Stimulated activated CD8-positive, alpha-beta memory T cell treated with anti-CD3 and anti-CD28 coated beads, Interleukin-15, amount 100 ng/mL, for 4 hours (primary cell): ENCODE measurements at regions not wholly inside any gene's neighbourhood (a gene's known extent, or its start where the extent isn't known, plus 50 kb on each side); places are given as distances from the start of the nearest gene placed in this dataset.

Experiments used
- DNase-seq, 2 donors: peaks; one replicate each; pipeline ENCODE4 v3.0.0-alpha.2; 2020; ENCODE audit warnings: low read depth in 2 of 2

DNA sequence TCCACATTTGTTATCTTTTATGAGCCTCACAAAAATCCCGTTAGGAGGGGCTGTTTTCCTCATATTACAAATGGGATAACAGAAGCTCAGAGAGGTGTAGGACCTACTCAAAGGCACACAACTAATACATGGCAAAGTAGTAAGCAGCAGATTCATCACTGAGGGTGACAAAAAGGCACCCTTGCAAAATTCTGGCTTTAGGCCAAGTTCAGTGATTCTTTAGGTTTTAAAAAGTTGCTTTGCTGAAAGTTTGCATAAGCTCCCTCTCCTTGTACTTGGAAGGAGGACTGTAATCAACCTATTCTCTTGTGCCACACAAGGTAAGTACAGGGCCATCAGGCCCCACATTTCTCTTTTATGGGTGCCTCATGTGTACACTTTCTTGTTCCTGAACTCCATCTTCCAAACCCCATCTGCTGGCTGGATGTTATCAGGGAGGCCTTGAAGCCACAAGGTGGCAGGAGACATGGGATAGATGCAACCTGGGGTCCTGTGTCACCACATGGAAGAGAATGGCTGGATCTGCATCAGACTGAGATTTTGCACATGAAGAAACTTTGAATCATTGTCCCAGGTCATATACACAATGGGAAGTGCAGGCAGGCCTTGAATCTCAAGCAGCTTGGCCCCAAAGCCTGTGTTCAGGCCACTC is 311.6 kb downstream of the MSX2 start:
- DNase-seq: no peak

DNA sequence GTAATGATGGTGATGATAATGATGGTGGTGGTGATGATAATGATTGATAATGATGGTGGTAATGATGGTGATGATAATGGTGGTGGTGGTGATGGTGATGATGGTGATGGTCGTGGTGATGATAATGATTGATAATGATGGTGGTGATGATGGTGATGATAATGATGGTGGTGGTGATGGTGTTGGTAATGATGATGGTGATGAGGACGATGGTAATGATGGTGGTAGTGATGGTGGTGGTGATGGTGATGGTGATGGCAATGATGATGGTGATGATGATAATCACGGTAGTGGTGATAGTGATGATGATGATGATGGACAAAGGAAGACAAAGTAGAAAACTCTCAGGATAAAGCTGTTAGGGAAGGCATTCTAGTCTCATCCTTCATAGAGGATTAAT is 310.5 kb downstream of the MSX2 start:
- no peak for DNase-seq

DNA sequence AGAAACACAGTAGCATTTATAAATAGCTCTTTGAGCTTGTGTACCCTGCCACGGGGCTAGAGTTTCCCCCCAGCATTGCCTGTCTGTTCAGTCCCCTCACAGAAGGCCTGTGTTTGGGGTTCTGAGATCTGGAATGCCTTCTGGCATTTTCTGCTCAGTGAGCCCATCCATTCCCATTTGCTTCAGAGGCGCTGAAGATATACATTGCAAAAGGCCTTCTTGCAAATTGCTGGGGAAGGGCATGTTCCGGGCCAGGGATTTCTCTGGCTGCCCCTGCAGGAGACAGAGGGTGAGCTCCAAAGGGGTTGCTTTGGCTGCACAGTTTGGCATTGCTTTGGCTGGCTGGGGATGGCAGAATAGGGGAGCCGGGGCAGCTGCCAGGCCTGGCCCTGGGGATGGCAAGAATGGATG is 308.4 kb downstream of the MSX2 start:
- no peak for DNase-seq

DNA sequence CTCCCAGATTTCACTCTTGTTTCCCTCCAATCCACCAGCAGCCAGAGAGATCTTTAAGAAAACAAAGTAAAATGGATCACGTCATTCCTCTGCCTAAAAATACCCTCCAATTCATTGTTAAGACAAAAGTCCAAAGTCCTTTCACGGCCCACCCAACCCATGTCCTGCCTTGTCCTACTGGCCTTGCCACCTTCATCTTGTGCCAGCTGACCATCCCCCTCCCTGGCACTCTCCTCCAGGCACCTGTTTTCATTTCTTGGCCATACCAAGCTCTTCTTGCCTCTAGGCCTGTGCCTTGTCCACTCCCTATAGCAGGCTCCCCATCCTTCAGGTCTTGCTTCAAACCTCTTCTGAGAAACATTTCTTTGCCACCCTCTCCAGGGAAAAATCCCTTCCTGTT is 307.6 kb downstream of the MSX2 start:
- no peak for DNase-seq

DNA sequence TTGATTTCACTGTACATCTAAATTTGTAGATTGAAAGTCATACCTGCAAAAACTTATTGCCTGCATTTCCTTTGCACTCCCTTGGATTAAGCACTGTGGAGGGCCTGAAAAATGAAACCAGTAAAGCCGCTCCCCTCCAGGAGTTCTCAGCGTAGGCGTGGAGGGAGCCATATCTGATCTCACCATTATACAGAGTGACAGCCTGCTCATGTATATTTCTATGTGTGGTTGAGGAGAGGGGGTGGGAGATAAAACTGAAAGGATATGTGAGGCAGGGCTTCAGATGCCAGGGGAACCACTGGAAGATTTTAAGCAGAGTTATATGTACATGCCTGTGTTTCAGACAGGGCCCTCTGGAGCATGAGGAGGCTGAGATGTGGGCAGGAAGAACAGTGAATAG is 303.0 kb downstream of the MSX2 start:
- DNase-seq: no peak

DNA sequence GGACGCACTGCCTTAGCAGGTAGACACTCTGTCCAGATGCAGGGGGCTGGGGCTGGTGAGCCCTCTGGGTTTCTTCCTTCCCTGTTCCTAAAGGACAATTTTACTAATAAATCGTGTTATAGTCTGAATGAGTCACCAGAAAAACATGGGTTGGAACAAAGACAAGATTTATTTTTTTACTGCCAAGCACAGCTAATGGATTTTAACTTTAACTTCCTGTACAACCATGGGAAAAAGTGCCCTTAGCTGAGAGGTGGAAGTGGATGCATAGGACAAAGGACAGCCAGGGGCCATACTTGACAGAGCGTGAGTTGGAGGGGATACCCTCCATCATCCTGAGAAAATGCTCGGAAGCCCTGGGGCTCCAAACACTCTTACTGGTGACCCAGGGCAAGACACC is 300.7 kb downstream of the MSX2 start:
- no peak for DNase-seq

DNA sequence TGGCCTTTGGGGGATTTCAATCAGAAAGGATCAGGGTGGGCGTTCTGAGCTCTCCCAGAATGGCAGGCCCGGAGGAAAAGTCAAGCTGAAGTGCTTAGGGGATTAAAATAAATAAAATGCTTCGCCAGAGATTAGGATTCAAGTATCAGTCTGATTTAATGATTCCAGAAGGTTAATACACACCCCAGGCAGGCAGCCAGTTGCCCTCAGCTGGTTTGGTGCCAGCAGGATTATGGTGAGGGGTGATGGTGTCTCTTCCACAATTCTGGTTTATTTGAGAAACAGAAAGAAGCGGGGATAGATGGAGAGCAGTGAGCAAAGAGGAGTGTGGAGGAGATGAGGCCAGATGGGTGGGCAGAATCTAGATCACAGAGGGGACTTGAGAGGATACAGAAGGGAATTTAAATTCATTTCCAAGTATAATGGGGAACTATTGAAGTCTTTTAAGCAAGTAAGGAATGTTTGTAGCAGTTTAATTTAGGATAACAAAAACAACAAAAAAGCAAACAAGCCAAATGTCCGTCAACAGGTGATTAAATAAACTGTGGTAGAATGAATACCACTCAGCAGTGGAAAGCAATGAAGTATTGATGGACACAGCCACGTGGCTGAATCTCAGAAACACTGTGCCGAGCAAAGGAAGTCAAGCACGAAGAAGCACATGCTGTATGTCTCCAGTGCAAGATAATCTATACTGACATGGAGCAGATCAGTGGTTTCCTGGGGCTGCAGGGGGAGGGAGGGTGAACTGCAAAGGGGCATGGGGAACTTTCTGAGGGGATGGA is 297.7 kb downstream of the MSX2 start:
- DNase-seq: no peak

DNA sequence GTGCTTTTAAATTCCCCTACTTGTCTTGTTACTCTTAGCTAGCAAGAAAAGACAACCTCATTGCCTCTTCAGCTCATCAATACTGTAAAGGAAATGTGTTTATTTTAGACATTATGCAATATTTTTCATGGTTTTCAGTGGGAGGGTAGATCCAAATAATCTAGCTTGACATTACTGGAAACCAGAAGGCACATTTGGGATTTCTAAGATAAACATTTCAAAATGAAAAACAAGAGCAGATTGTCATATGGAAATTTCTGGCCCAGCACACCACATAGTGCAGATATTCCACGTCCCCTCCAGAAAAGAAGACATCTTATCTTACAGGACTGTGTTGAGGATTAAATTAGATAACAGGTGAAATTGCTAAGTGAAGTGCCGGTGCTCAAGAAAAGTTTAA is 296.9 kb downstream of the MSX2 start:
- no peak for DNase-seq

DNA sequence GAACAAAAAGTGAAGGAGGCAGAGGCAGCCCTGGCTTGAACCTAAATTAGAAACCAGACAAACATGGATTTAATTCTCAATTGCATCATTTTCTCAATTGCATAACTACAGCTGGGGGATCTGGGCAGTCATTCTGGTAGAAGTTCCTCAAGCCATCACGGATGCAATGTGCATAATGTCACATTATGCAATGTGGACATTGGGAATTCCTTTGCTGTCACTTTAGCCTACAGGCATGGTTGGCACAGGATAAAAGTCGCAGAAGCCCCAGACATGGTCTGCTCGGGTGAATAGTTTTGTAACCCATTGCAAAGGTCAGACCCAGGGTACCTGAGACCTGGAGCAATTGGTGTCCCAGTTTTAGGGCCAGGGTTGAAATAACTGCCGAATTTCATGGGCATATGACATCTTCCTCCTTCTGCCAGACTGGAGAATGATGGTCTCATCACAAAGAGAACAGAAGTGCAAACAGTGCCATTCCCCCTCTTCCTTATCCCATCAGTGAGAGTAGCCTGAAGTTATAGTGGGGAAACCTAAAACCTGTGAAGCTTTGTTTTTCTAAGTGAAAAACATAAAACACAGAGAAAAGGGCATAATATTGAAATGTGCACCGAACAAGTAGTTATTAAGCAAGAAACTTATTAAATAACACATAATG is 290.8 kb downstream of the MSX2 start:
- DNase-seq: no peak

DNA sequence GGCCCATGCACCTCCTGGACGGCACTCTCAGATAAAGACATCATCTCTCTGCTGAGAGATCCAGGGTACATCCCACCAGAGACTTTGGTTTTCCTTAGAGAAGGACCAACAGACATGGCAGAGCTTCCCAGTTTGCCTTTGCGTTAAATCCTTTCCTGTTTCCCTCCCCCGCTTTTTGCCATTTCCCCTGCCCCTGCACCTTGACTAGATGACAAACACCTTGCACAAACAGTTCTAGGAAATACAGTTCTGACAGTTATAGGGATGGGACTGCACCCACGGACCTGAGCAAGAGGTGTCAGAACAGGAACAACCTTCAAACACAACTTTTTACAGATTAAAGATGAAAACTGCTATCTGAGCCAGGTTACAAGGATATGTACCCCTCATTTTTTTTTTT is 288.9 kb downstream of the MSX2 start:
- DNase-seq: no peak

DNA sequence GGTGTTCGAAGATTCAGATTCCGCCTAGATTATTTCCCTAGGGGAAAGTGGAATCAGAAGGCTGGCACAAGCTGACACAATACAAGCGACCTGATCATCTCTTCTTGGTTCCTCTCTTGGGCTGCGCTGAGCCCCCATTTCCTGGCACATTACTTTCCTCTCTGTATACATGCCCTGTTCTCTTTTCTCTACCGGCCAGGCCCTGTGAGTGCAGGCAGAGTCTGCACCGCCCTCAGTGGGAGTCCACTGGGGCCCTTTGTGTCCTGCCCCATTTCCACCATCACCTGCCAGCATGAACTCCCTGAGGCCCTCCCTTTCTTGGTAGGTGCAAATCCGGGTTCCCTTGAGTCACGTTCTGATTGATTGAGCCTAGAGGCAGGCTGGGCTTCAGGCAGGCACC is 287.9 kb downstream of the MSX2 start:
- no peak for DNase-seq

DNA sequence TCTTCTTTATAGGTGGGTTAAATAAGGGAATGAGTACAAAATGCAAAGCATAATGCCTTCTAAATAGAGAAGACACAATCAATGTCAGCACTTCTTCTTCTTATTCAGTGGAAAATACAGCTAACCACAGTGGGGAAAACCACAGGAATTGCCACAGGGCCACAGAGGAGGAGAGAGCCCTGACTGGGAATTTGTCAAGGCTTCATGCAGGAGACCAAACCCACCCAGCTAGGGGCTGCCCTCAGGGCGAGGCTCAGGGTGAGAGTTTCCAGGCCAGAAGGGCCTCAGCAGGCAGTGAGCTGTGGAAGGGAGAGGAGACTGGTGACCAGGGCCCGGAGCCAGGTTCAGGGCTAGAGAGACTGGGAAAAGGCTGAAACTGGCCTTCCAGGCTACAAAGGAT is 279.1 kb downstream of the MSX2 start:
- DNase-seq: no peak

DNA sequence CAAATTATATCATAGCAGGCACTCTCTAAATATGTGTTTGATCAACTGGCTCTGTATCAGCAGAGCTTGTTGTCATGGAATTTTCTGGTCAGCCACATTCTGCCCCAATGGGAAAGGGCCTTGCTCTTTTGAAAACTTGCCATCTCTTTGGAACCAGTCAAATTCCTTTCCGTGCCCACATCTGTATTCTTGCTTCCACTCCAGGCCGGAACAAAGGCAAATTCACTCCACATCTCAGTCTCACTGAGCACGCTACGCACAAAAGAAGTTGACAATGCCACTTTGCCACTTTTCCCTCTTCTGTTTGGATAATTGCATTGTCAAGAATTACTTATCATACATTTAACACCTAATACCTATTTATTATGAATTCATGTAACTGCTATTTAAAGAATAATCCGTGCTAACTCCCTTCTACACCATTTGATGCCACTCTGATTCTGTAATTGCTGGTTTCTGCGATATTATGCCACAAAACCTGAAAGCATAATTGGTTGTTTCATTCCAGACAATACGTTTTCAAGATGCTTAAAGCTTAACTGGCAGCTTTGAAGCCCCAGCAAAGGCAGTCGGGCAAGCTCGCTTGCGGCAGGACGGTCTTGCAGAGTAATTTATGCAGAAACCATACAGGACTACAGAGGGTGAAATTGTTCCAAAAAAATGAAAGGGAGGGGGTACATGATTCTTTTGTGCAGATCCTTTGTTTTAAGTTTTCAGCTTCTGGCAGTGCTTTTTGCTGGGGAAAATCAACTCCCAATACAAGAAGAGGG is 277.7 kb downstream of the MSX2 start:
- no peak for DNase-seq

DNA sequence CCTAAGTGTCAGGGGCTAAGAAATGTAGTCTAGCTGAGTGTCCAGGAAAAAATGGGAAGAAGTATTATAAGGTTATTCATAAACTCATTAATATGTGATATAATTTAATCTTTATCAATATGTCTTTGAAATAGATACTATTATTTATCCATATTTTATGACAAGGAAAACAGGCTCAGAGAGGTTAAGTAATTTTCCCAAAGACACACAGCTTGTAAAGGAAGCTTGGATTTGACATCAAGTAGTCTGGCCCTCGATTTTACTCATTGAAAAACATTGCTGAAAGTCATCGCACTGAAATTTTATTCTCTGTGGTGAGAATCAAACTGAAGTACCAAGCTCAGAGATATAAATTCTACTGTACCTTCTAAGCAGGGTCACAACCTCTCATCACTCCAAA is 276.9 kb downstream of the MSX2 start:
- DNase-seq: no peak

DNA sequence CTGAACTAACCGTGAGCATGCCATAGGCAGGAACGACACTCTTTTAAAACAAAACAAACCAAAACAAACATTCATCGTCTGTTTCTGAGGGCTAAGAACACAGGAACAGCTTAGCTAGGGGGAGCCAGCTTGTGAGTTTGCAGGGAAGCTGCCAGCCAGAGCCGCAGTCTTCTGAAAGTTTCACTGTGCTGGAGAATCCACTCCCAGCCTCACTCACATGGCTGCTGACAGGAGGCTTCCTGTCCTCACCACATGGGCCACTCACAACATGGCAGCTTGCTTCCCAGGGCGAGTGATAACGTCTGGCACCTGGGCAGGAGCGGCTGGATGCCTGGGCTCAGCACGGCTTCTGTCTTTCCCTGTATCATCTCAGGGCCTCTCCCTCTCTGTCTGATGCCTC is 275.2 kb downstream of the MSX2 start:
- DNase-seq: no peak

DNA sequence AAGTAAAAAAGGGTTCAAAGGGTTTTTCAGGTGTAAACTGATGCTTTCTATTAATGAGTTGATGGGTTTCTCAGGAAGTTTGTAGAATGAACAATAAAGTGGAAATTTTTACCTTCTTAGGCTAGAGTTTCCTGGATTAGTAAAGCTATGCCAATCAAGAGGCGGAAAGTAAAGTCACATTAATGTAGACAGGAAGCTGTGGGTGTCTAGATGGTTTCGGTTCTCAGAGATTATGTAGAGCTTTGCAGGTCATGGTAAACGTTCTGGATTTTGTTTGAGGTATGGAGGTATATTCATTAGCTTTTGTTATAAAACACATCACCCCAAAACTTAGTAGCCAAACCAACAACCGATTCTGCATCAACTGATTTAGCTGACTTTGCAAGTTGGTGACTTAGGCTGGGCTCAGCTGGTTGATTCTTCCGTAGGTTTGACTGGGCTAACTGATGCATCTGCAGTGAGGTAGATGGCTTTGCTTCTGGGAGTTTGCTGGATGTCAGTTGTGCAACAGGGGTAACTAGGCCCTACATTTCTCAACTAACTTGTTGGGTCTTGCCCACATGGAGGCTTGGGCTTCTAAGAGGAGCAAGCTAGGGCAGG is 273.8 kb downstream of the MSX2 start:
- no peak for DNase-seq

DNA sequence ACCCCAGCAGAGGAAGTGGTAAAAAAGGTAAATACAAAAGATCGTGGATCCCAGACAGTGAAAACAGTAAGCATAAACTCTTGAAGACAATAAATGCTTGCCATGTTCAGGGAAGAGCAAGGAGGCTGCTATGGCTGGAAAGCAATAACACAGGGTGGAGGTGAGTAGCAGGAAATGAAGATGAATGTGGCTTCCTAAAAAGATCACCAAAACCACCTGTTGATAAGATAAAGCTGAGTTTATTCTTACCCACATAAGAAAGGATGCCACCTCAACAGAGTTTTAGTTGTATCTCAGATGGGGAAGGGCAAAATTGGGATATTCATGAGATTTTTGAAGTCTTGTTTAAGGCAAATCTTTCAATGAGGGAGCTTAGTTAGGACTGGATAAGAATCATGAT is 273.3 kb downstream of the MSX2 start:
- DNase-seq: no peak

DNA sequence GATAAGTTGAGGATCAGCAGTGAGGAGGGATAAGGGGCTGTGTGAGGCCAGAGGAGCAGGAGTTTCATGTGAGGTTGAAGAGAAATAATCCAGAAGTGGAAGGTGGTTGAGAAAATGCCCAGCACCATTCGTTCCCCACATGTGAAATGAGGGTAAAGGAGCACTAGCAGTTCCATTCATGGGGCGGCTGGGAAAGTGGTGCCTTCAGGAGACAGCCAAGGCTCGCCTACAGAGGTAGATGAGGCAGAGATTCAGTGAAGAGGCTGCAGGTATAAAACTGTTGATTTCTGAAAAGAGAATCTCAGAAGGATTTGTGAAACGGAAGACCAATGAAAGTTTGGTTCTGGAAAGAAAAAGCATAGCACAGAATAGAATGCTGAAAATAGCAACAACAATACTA is 272.6 kb downstream of the MSX2 start:
- no peak for DNase-seq

DNA sequence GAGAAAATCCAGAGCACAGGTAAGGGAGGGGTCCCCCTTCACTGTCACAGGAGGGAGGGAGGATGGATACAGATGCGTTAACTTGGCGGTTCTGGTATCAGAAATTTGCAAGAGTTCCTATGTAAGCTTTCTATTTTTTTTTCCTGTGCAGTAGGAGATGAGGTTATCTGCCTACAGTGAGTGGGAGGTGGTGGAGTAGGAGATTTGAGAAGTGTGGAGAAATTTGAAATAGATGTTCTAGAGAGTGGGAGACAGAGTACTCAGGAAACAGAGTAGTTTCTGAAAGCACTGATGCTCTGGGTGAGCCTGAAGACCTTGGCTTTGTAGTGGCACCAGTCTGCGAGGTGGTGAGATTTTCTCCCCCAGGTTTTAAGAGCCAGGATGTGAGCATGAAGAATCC is 271.4 kb downstream of the MSX2 start:
- no peak for DNase-seq

DNA sequence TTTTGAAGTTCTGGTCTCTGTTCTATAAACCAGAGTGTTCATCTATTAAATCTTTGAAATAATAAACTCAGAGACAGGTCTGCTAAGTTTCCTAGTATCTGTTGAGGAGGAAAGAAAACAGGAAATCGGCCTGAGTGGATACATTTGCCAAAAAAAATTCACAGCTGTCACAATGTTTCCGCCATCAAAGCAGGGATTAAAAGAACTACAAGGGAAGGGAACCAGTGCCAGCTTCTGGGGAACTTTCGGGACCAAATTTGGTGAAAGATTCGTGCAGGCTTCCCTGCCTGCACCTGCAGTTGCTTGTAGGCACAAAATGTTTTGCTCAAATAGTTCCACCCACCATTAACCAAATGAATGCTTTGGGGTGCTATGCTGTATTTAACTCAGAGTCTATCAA is 267.5 kb downstream of the MSX2 start:
- DNase-seq: no peak

DNA sequence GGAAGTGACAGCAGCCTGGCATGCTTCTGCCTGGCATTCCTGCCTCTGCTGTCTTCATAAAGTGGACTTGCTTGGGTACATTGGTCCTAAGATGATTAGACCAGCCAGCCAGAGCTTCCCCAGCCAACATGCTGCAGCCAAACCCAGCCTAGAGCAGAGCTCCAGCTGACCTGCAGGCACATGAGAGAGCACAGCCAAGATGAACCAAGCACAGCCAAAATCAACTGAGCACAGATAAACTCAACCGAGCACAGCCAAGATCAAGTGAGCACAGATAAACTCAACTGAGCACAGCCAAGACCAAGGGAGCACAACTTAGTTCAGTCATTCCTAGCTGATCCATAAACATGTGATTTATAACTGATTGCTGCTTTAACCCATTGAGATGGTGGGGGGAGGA is 266.5 kb downstream of the MSX2 start:
- DNase-seq: no peak

DNA sequence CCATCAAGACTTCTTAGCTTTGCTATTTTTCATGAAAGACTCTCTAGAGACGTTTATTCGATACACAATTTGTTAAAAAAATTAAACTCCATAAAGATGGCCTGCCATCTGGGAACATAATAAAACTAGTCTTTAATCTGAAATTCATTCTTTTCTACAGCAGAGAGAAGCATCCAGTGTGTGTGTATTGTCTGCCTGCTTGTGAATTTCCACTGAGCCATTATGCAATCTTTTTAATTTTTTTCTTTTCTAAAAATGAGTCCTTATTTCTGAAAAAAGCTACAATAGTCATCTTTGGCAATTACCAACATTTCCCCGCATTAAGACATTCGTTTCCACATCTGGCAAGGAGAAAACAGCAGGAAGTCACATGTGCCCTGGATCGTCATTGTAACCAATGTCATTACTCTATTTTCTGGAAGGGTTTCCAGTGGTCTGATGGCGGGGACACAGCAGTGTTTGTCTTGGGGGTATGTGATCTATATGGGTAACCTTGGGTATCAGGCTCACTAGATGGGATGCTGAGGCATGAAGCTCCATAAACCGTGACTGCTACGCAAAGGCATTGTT is 263.1 kb downstream of the MSX2 start:
- DNase-seq: no peak
